ENCODE measurements at regions not wholly inside any gene's neighbourhood (a gene's known extent, or its start where the extent isn't known, plus 50 kb on each side); places are given as distances from the start of the nearest gene placed in this dataset.
"Not testable (repeated sequence)": the region's sequence is repeated elsewhere in the genome, so short reads cannot be mapped to it uniquely, and the experiment has no call there.

DNA sequence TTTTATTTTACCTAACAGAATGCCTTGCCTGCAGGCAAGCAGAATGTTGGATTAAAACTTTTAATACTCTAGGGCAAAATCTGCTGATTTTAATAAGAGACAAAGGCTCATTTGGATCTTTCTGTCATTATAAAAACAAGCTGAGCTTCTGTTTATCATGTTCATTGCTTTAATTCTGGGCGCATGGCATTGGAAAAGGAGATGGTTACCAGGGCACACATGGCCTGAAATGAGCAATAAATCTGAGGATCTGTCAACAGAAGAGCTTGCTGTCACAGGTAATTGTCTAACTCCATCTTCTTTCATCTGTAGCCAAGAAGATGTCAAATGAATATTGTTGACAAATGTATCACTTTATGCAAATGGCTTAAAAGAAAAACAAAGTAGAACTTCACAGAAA is 439.6 kb downstream of the DOK5 start:
- no peak overlapping the region for H3K27ac ChIP-seq
- no peak for TF ChIP-seq ZFX (IDR thresholded peaks at IDR 0.05)
- TF ChIP-seq, protein P1, sequence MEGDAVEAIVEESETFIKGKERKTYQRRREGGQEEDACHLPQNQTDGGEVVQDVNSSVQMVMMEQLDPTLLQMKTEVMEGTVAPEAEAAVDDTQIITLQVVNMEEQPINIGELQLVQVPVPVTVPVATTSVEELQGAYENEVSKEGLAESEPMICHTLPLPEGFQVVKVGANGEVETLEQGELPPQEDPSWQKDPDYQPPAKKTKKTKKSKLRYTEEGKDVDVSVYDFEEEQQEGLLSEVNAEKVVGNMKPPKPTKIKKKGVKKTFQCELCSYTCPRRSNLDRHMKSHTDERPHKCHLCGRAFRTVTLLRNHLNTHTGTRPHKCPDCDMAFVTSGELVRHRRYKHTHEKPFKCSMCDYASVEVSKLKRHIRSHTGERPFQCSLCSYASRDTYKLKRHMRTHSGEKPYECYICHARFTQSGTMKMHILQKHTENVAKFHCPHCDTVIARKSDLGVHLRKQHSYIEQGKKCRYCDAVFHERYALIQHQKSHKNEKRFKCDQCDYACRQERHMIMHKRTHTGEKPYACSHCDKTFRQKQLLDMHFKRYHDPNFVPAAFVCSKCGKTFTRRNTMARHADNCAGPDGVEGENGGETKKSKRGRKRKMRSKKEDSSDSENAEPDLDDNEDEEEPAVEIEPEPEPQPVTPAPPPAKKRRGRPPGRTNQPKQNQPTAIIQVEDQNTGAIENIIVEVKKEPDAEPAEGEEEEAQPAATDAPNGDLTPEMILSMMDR (conservative IDR thresholded peaks at IDR 0.05): no peak

DNA sequence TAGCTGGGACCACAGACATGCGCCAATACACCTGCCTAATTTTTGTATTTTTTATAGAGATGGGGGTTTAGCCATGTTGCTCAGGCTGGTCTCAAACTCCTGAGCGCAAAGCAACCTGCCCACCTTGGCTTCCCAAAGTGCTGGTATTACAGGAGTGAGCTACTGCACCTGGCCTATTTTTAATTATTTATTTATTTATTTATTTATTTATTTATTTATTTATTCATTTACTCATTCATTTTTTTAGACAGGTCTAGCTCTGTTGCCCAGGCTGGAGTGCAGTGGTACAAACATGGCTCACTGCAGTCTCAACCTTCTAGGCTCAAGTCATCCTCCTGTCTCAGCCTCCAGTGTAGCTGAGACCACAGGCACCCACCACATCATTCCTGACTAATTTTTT is 434.3 kb downstream of the DOK5 start:
- H3K27ac ChIP-seq: no peak overlapping the region
- TF ChIP-seq, protein P1 (conservative IDR thresholded peaks at IDR 0.05): no peak
- TF ChIP-seq ZFX (IDR thresholded peaks at IDR 0.05): no peak

DNA sequence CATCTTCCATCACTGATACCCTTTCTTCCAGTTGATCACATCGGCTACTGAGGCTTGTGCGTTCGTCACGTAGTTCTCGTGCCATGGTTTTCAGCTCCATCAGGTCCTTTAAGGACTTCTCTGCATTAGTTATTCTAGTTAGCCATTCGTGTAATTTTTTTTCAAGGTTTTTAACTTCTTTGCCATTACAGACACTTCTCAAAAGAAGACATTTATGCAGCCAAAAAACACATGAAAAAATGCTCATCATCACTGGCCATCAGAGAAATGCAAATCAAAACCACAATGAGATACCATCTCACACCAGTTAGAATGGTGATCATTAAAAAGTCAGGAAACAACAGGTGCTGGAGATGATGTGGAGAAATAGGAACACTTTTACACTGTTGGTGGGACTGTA is 430.7 kb downstream of the DOK5 start:
- H3K27ac ChIP-seq: not testable (repeated sequence)

DNA sequence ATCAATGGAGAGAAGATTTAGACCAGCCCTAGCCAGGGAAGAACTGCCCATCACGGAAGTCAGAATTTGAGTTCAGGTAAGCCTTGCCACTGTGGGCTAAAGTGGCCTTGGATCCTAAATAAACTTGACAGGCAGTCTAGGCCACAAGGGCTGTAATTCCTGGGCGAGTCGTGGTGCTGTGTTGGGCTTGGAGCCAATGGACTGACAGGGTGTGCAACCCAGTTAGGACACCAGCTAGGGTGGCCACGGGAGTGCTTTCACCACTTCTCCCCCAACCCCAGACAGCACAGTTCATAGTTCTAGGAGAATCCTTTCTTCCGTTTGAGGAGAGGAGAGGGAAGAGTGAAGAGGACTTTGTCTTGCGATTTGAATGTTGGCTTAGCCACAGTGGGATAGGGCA is 422.4 kb downstream of the DOK5 start:
- H3K27ac ChIP-seq: no peak overlapping the region
- TF ChIP-seq ZFX (IDR thresholded peaks at IDR 0.05): no peak
- TF ChIP-seq, protein P1 (conservative IDR thresholded peaks at IDR 0.05): no peak

DNA sequence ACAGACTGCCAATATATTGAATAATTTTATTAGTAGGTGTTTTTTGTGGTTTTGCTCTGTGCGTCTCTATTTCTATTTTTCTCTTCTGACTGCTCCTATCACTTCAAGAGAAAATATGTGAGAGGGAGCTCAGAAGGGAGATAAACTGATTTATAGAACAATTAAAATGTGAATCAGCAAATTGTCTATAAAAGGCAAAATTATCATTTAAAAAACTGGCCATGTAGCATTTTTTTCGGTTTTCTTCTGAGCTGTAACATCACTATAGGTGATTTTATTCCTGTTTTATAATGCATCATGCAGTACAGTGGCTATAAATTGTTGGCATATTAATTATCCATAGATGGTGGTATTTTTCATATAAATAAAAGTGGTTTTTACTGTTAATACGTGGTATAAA is 416.5 kb downstream of the DOK5 start:
- TF ChIP-seq, protein P1 (conservative IDR thresholded peaks at IDR 0.05): no peak
- TF ChIP-seq ZFX (IDR thresholded peaks at IDR 0.05): no peak
- H3K27ac ChIP-seq: no peak overlapping the region

DNA sequence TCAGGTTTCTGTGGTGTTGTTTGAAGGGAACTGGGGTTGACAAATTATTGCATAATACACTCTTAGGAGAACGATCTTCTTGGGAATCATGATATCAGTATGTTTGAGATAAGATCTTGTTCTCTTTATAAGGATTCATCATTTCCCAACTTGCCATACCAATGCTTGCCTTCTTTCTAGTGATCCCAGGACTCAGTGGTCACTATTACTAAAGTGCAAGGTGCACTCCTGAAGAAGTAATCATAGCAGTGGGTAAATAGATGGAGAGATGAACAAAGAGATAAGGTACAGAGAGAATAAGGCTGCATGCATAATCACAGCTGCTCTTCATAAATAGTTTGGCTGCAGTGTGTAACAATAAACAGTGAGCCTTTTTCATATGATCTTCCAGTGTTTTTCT is 404.0 kb downstream of the DOK5 start:
- no peak for TF ChIP-seq ZFX (IDR thresholded peaks at IDR 0.05)
- TF ChIP-seq, protein P1 (conservative IDR thresholded peaks at IDR 0.05): no peak
- no peak overlapping the region for H3K27ac ChIP-seq

DNA sequence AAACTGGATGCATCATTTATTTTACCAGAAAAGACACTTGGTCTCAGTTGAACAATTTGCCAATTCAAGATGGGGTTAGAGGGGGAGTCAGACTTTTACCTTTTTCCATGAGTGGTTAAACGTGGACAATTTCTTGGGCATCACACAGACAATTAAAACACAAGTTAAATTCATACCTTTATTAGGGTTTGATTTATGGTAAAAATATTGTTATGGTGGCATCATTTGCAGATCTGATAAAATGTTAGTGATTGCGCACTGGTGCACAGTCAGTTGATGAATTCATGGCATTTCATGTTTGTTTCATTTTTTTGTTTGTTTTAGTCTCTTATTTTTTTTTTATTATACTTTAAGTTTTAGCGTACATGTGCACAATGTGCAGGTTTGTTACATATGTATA is 399.9 kb downstream of the DOK5 start:
- no peak for TF ChIP-seq ZFX (IDR thresholded peaks at IDR 0.05)
- TF ChIP-seq, protein P1 (conservative IDR thresholded peaks at IDR 0.05): no peak
- H3K27ac ChIP-seq: no peak overlapping the region

DNA sequence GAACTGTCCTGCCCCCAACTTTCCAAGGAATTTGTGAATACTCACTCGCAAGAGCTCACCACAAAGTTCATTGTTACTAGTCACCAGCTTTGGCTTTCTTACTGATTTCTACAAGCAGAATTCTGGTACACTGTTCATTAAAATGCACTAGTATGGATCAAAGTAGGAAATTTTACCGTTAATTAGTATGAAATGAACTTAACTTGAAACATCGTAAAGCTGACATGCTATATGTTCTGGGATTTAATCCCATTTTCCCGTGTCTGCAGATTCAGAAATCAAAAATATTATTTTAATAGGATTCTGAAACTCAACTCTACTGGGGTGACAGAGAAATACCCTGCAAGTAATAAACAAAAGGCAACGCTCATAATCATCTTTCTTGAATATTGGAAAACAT is 399.3 kb downstream of the DOK5 start:
- H3K27ac ChIP-seq: no peak overlapping the region
- no peak for TF ChIP-seq ZFX (IDR thresholded peaks at IDR 0.05)
- TF ChIP-seq, protein P1 (conservative IDR thresholded peaks at IDR 0.05): no peak
